ENCODE measurements at regions not wholly inside any gene's neighbourhood (a gene's known extent, or its start where the extent isn't known, plus 50 kb on each side); places are given as distances from the start of the nearest gene placed in this dataset.

DNA sequence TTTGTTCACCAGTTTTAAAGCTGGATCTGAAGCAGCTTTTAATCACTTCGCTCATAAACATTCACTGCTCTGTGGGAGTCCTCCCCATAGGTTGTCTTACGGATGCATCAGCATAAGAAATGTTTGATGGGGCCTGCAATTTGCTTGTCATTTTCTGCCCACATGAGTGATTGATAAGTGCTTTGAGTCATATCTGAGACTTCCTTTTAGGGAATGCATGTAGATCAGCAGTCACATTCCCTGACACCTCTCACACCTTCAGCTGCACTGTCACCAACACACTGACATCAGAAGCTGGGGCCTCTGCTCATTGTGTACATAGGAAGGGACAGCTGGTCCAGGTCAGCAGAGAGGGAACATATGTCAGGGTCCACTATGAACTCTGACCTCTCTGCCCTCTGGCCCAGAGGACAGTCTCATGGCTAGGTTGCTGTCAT lies 84.1 kb upstream of the SPATA31D4 start:
- Histone ChIP-seq H3K4me1 (ENCODE audit: control insufficient read depth, insufficient read depth, low read length) (no peaks in the 10 kb centered on the region), H3K27me3 (ENCODE audit: control insufficient read depth, insufficient read depth, low read length) (no peaks in the 10 kb centered on the region), H3K36me3 (ENCODE audit: control insufficient read depth, insufficient read depth, low read length) (no peaks in the 10 kb centered on the region), H3K4me3 (ENCODE audit: low read length) (no peak overlapping the region), H3K27ac (ENCODE audit: low read length) (no peak overlapping the region), H3K9me3 (ENCODE audit: control insufficient read depth, insufficient read depth, low read length) (no peaks in the 10 kb centered on the region)
- Mint-ChIP-seq H3K9me3 (no peaks in the 10 kb centered on the region), H3K36me3 (no peaks in the 10 kb centered on the region), H3K4me3 (no peak overlapping the region), H3K27ac (no peak overlapping the region), H3K4me1 (no peaks in the 10 kb centered on the region), H3K27me3 (ENCODE audit: low read depth in 2 of 2) (peaks cover 3 to 6% of the 10 kb centered on the region in 2 donors)
- intact Hi-C loops (cut with micrococcal nuclease): loop anchor here (10.0 kb wide), 1 partner anchor 319 kb away; no protein-coding TSS in a partner anchor
- ATAC-seq: no peak
- 100% methylated on average over 2 of the region's 2 CpGs for WGBS (ENCODE audit: insufficient coverage)
- DNase-seq: no peak
- TF ChIP-seq, protein P1, sequence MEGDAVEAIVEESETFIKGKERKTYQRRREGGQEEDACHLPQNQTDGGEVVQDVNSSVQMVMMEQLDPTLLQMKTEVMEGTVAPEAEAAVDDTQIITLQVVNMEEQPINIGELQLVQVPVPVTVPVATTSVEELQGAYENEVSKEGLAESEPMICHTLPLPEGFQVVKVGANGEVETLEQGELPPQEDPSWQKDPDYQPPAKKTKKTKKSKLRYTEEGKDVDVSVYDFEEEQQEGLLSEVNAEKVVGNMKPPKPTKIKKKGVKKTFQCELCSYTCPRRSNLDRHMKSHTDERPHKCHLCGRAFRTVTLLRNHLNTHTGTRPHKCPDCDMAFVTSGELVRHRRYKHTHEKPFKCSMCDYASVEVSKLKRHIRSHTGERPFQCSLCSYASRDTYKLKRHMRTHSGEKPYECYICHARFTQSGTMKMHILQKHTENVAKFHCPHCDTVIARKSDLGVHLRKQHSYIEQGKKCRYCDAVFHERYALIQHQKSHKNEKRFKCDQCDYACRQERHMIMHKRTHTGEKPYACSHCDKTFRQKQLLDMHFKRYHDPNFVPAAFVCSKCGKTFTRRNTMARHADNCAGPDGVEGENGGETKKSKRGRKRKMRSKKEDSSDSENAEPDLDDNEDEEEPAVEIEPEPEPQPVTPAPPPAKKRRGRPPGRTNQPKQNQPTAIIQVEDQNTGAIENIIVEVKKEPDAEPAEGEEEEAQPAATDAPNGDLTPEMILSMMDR (IDR thresholded peaks at IDR 0.05): no peak

DNA sequence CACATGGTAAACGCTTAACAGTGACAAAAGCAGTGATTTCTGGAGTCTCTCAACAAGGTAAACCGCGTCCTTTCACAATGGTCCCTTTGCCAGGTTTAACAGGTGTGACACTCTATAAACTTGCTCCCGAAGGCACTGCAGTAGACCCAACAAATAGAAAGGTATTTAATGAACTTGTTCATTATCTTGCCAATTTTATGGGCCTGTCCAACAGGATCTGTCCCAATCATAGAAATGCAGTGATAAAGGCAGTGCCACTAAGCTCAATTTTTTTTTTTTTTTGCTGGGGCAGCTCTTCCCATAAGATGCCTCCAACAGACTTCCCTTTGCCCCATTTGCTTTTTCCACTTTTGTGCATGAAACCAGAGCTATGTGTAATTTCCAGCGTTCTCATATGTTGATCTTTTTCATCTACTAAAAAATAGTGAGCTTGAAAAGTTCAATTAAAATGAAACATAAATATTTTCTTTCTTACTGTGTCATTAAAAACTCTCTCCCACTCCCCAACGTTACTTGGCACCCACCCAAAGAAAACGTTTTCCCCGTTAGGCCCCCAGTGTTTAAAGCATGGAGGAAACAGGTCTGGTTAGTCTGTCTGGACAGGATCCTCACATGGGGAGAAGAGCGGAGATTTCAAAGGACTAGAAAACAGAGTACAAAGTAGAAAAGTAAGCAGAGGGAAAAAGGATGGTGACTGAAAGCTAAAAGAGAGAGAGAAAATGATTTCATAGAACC lies 80.9 kb upstream of the SPATA31D4 start:
- no peaks in the 10 kb centered on the region for H3K36me3 ChIP-seq (ENCODE audit: control insufficient read depth, insufficient read depth, low read length)
- Mint-ChIP-seq H3K27ac (no peak overlapping the region), H3K4me3 (no peak overlapping the region), H3K9me3 (no peaks in the 10 kb centered on the region), H3K4me1 (no peaks in the 10 kb centered on the region), H3K36me3 (no peaks in the 10 kb centered on the region), H3K27me3 (ENCODE audit: low read depth in 2 of 2) (no peaks in the 10 kb centered on the region)
- H3K27ac ChIP-seq (ENCODE audit: low read length): no peak overlapping the region
- H3K9me3 ChIP-seq (ENCODE audit: control insufficient read depth, insufficient read depth, low read length): no peaks in the 10 kb centered on the region
- 81% methylated on average over 7 of the region's 9 CpGs for WGBS (ENCODE audit: insufficient coverage)
- H3K27me3 ChIP-seq (ENCODE audit: control insufficient read depth, insufficient read depth, low read length): no peaks in the 10 kb centered on the region
- ATAC-seq: no peak
- H3K4me1 ChIP-seq (ENCODE audit: control insufficient read depth, insufficient read depth, low read length): no peaks in the 10 kb centered on the region
- no peak for DNase-seq
- intact Hi-C loops (cut with micrococcal nuclease): loop anchor here (10.0 kb wide), 1 partner anchor 323 kb away; no protein-coding TSS in a partner anchor
- TF ChIP-seq, protein P1 (IDR thresholded peaks at IDR 0.05): no peak
- no peak overlapping the region for H3K4me3 ChIP-seq (ENCODE audit: low read length)

DNA sequence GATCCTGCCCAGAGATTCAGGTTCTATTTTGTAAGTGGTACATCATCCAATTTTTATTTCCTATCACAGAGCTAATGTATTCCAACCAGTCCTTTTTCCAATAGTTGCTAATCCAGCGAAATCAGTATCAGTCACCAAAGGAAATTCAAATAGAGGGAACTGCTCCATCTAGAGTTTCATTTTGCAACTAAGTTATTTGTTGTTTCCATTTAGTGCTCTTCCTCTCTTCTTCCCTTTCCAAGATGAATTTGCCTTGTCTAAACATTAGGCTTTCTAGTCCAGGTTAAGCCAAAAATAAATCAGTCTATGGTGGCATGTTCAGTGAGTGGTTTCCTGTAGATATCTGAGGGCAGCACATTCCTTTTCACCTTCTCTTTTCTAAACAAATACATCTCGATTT lies 79.8 kb upstream of the SPATA31D4 start:
- DNase-seq (no peak), ATAC-seq (no peak)
- Histone ChIP-seq H3K27ac (ENCODE audit: low read length) (no peak overlapping the region), H3K4me3 (ENCODE audit: low read length) (no peak overlapping the region), H3K27me3 (ENCODE audit: control insufficient read depth, insufficient read depth, low read length) (no peaks in the 10 kb centered on the region), H3K36me3 (ENCODE audit: control insufficient read depth, insufficient read depth, low read length) (no peaks in the 10 kb centered on the region), H3K4me1 (ENCODE audit: control insufficient read depth, insufficient read depth, low read length) (no peaks in the 10 kb centered on the region), H3K9me3 (ENCODE audit: control insufficient read depth, insufficient read depth, low read length) (no peaks in the 10 kb centered on the region)
- H3K36me3 Mint-ChIP-seq: no peaks in the 10 kb centered on the region
- H3K27ac Mint-ChIP-seq: no peak overlapping the region
- WGBS (ENCODE audit: insufficient coverage): 16% methylated on average over 2 of the region's 2 CpGs
- no peaks in the 10 kb centered on the region for H3K9me3 Mint-ChIP-seq
- no peaks in the 10 kb centered on the region for H3K27me3 Mint-ChIP-seq (ENCODE audit: low read depth in 2 of 2)
- no peaks in the 10 kb centered on the region for H3K4me1 Mint-ChIP-seq
- no peak overlapping the region for H3K4me3 Mint-ChIP-seq
- intact Hi-C loops (cut with micrococcal nuclease): loop anchor here (10.0 kb wide), 1 partner anchor 324 kb away; no protein-coding TSS in a partner anchor
- TF ChIP-seq, protein P1 (IDR thresholded peaks at IDR 0.05): peak; percentile 33

Measured in natural killer cell (primary cell).